GM21717 (cell line): ENCODE measurements at regions not wholly inside any gene's neighbourhood (a gene's known extent, or its start where the extent isn't known, plus 50 kb on each side); places are given as distances from the start of the nearest gene placed in this dataset.

Experiments
- ATAC-seq: cut with Tn5 transposase; IDR thresholded peaks from one replicate; pipeline ENCODE4 v1.9.1; 2021; ENCODE audit warnings: mild to moderate bottlenecking, moderate library complexity; ENCODE audit not compliant: unreplicated experiment

- ATAC-seq = no peak
Observed at GRCh38 chrX:104310090-104310489, 55.4 kb upstream of the ESX1 start.

- no peak for ATAC-seq
Observed at GRCh38 chrX:104309169-104309568, 54.4 kb upstream of the ESX1 start.

GRCh38 chrX:104307341-104307740 is 52.6 kb upstream of the ESX1 start:
- no peak for ATAC-seq

GRCh38 chrX:104306180-104306579 is 51.4 kb upstream of the ESX1 start:
- ATAC-seq = no peak
